SJCRH30 (cell line): ENCODE measurements at regions not wholly inside any gene's neighbourhood (a gene's known extent, or its start where the extent isn't known, plus 50 kb on each side); places are given as distances from the start of the nearest gene placed in this dataset.
A peak's percentile ranks its signal among the peaks of the same experiment; 100 is the strongest.

ENCODE experiments used
- DNase-seq, 2 experiments: peaks; one replicate each; pipeline ENCODE4 v3.0.0-alpha.2; 2015 to 2020
- H3K27ac ChIP-seq: fragments of 250-450 bp; sonication (Bioruptor Pico); 2 replicates; pipeline ENCODE4 v1.5.1; 2020; ENCODE audit warnings: mild to moderate bottlenecking, moderate library complexity
- H3K27me3 ChIP-seq: fragments of 250-450 bp; sonication (Bioruptor Pico); 2 replicates; pipeline ENCODE4 v1.5.1; 2020; ENCODE audit warnings: mild to moderate bottlenecking, moderate library complexity
- H3K36me3 ChIP-seq: fragments of 250-450 bp; sonication (Bioruptor Pico); 2 replicates; pipeline ENCODE4 v1.5.1; 2020; ENCODE audit warnings: mild to moderate bottlenecking, moderate library complexity
- H3K4me1 ChIP-seq: fragments of 250-450 bp; sonication (Bioruptor Pico); 2 replicates; pipeline ENCODE4 v1.5.1; 2020; ENCODE audit warnings: mild to moderate bottlenecking, moderate library complexity
- H3K4me3 ChIP-seq: fragments of 250-450 bp; sonication (Bioruptor Pico); 2 replicates; pipeline ENCODE4 v1.5.1; 2020; ENCODE audit warnings: mild to moderate bottlenecking, moderate library complexity
- H3K9me3 ChIP-seq: fragments of 250-450 bp; sonication (Bioruptor Pico); replicated peaks from 2 replicates; pipeline ENCODE4 v1.5.1; 2020; ENCODE audit warnings: mild to moderate bottlenecking, moderate library complexity

DNA sequence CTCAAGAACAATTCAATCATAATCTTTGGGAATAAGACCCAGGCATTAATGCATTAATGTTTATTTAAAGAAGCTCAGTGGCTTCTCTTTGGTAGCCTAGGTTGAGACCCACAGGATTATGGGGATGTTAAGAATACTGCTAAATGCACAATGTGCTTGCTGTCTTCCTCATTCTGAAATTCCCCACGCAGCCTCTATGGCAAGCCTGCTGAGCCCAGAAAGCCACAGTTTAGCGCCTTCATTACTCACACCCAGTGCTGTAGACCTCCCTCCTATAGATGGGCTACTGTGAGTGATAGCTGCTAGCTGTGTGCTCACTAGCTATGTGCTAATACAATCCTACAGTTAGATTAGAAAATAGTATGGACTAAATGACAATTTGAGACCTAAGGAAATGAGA lies 90.6 kb downstream of the TNFSF13B start:
- no peak overlapping the region for H3K4me3 ChIP-seq
- no peaks in the 10 kb centered on the region for H3K27me3 ChIP-seq
- no peaks in the 10 kb centered on the region for H3K36me3 ChIP-seq
- peak in 1 of 2 experiments; percentile 10 for DNase-seq
- H3K4me1 ChIP-seq = peaks cover 8% of the 10 kb centered on the region
- no peak overlapping the region for H3K27ac ChIP-seq
- H3K9me3 ChIP-seq = no peaks in the 10 kb centered on the region

- DNase-seq = peak; percentile 48 to 64
These were observed 92.3 kb downstream of the TNFSF13B start for GRCh38 chr13:108361769-108362168.

DNA sequence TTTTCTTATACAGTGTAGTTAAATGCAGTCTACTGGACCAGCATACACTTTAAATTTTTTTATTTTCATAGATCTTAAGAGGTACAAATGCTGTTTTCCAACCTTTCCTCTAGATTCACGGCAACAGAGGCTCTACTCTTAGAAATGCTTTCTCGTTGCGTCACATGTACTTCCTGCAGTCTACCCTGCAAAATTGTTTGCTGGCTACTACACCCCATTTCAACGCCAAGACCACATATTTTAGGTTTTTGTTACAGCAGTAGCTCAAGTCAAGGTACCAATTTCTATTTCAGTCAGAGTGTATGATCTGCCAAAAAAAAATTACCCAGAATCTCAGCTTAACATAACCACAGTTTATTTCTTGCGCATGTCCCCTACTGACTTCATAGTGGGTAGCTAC lies 94.1 kb downstream of the TNFSF13B start:
- no peak for DNase-seq
- H3K4me1 ChIP-seq = peaks cover 8% of the 10 kb centered on the region
- H3K27me3 ChIP-seq = no peaks in the 10 kb centered on the region
- H3K4me3 ChIP-seq = no peak overlapping the region
- H3K27ac ChIP-seq = no peak overlapping the region
- H3K9me3 ChIP-seq = no peaks in the 10 kb centered on the region
- H3K36me3 ChIP-seq = no peaks in the 10 kb centered on the region

More at GRCh38 chr13:108361769-108362168, 92.3 kb downstream of the TNFSF13B start:
- Histone ChIP-seq H3K27ac (no peak overlapping the region), H3K9me3 (no peaks in the 10 kb centered on the region), H3K36me3 (no peaks in the 10 kb centered on the region), H3K4me1 (peaks cover 8% of the 10 kb centered on the region), H3K4me3 (no peak overlapping the region), H3K27me3 (no peaks in the 10 kb centered on the region)

- H3K4me3 ChIP-seq = no peak overlapping the region
- no peak overlapping the region for H3K27ac ChIP-seq
- H3K9me3 ChIP-seq = no peaks in the 10 kb centered on the region
- no peaks in the 10 kb centered on the region for H3K27me3 ChIP-seq
- no peak for DNase-seq
- no peaks in the 10 kb centered on the region for H3K36me3 ChIP-seq
- H3K4me1 ChIP-seq = peaks cover 8% of the 10 kb centered on the region
These were observed 95.7 kb downstream of the TNFSF13B start for GRCh38 chr13:108365255-108365654.

DNA sequence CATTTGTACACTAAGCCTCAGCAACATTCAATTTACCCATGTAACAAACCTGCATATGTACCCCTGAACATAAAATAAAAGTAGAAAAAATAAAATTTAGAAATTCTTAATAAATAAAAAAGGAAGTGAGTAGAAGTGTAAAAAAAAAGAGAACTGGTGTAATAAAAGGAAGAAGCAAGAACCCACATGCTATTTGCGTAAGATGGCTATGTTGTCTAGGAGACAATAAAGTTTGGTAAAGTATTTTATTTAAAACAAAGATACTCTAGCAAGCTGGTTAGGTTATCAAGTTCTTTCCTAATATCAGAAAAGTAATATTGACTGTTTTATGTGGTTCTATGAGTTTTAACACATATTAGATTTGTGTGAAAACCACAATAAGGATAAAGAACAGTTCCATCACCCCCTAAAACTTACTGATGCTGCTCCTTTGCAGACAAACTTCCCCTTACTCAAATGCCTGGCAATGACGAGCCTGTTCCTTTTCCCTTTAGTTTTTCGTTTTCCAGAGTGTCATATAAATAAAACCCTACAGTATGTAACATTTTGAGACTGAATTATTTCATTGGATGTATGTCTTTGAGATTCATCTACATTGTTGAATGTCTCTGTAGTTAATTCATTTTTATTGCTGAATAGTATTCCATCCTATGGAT lies 98.9 kb downstream of the TNFSF13B start:
- H3K36me3 ChIP-seq = no peaks in the 10 kb centered on the region
- H3K9me3 ChIP-seq = no peaks in the 10 kb centered on the region
- H3K4me3 ChIP-seq = no peak overlapping the region
- no peaks in the 10 kb centered on the region for H3K27me3 ChIP-seq
- DNase-seq = no peak
- H3K4me1 ChIP-seq = no peaks in the 10 kb centered on the region
- H3K27ac ChIP-seq = no peak overlapping the region

- Histone ChIP-seq H3K36me3 (no peaks in the 10 kb centered on the region), H3K9me3 (no peaks in the 10 kb centered on the region), H3K27ac (no peak overlapping the region), H3K4me3 (no peak overlapping the region), H3K4me1 (no peaks in the 10 kb centered on the region), H3K27me3 (no peaks in the 10 kb centered on the region)
- no peak for DNase-seq
These were observed 99.9 kb downstream of the TNFSF13B start for GRCh38 chr13:108369412-108369811.

DNA sequence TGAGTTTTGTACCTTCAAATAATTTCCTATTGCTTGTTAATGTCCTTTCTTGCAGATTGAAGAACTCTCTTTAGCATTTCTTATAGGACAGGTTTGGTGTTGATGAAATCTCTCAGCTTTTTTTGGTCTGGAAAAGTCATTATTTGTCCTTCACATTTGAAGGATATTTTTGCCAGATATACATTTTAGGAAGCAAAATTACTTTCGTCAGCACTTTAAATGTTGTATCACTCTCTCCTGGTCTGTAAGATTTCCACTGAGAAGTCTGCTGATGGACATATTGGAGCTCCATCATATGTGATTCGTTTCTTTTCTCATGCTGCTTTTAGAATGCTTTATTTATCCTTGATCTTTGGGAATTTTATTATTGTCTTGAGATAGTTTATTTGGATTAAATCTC lies 105.5 kb downstream of the TNFSF13B start:
- Histone ChIP-seq H3K9me3 (no peaks in the 10 kb centered on the region), H3K4me3 (no peak overlapping the region), H3K36me3 (no peaks in the 10 kb centered on the region), H3K27ac (no peak overlapping the region), H3K4me1 (no peaks in the 10 kb centered on the region), H3K27me3 (no peaks in the 10 kb centered on the region)
- no peak for DNase-seq

DNA sequence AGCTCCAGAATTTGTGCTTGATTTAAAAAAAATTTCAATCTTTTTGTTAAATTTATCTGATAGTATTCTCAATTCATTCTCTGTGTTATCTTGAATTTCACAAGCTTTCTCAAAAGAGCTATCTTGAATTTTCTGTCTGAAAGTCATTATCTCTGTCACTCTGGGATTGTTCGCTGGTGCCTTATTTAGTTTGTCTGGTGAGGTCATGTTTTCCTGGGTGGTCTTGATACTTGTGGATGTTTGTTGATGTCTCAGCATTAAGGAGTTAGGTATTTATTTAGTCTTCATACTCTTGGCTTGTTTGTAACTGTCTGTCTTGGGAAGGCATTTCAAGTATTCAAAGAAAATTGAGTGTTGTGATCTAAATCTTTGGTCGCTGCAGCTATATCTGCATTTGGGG lies 106.3 kb downstream of the TNFSF13B start:
- DNase-seq = no peak
- Histone ChIP-seq H3K27ac (no peak overlapping the region), H3K9me3 (no peaks in the 10 kb centered on the region), H3K4me1 (no peaks in the 10 kb centered on the region), H3K27me3 (no peaks in the 10 kb centered on the region), H3K4me3 (no peak overlapping the region), H3K36me3 (no peaks in the 10 kb centered on the region)

DNA sequence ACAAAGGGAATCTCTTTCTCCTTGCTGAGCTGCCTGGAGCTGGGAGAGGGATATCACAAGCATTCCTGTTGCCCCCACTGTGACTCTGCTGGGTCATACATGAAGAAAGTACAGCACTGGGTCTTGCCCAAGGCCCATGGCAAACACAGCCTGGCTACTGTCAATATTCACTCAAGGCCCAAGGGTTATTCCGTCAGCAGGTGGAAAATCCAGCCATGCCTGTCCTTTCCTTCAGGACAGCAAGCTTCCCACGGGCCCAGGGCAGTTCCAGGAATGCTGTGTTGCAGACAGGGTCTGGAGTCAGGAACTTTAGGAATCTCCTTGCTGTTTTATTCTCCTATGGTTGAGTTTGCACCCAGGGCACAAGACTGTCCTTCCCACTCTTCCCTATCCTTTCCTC lies 106.8 kb downstream of the TNFSF13B start:
- no peak for DNase-seq
- no peaks in the 10 kb centered on the region for H3K36me3 ChIP-seq
- no peaks in the 10 kb centered on the region for H3K27me3 ChIP-seq
- H3K4me3 ChIP-seq = no peak overlapping the region
- no peak overlapping the region for H3K27ac ChIP-seq
- H3K4me1 ChIP-seq = no peaks in the 10 kb centered on the region
- H3K9me3 ChIP-seq = no peaks in the 10 kb centered on the region

DNA sequence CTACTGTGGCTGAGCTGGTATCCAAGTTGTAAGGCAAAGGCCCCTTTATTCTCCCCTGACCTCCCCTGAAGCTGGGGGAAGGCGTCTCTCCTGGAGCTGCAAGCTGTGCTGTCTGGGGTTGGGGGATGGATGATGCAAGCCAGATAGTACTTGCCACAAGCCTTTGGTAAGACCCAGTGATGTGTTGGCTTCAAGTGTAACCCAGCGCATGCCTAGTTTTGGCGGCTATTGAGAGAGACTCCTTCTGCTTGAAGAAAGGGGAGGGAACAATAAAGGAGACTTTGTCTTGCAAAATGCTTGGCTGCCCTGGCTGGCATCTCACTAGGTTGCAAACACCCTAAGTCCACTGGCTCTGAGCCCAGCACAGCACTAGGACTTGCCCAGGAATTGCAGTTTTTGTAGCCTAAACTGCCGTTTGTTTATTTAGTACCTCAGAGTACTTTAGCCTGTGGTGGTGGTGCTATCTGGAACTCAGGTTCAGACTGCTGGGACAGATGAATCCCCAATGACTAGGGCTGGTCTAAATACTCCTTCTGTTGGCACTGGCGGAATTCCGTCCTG lies 108.2 kb downstream of the TNFSF13B start:
- no peak overlapping the region for H3K4me3 ChIP-seq
- no peak for DNase-seq
- no peaks in the 10 kb centered on the region for H3K36me3 ChIP-seq
- H3K4me1 ChIP-seq = no peaks in the 10 kb centered on the region
- no peak overlapping the region for H3K27ac ChIP-seq
- no peaks in the 10 kb centered on the region for H3K9me3 ChIP-seq
- no peaks in the 10 kb centered on the region for H3K27me3 ChIP-seq

DNA sequence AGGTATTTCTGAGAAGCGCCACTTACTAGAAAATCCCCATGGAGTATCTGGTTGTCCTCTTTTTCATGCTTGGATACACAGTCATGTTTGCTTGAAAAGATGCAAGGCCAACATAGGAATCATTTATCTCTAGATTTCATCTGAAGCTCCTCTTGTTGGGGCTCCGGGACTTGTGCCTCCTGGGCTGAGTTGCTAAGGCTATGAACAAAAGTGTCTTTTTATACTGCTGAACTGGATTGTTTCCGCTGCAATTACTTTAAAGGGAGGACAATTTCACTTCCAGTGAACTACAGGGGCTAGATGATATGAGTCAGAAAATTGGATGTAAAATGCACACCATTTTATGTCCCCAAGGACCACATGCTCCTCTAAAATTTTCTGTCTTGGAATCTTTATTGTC lies 114.1 kb downstream of the TNFSF13B start:
- Histone ChIP-seq H3K27ac (no peak overlapping the region), H3K4me3 (no peak overlapping the region), H3K27me3 (no peaks in the 10 kb centered on the region), H3K4me1 (no peaks in the 10 kb centered on the region), H3K36me3 (no peaks in the 10 kb centered on the region), H3K9me3 (no peaks in the 10 kb centered on the region)
- DNase-seq = no peak

- Histone ChIP-seq H3K27ac (no peak overlapping the region), H3K4me1 (no peaks in the 10 kb centered on the region)
These were observed 117.6 kb downstream of the TNFSF13B start for GRCh38 chr13:108387156-108387555.

GRCh38 chr13:108402850-108403249 lies 133.3 kb downstream of the TNFSF13B start:
- Histone ChIP-seq H3K27me3 (no peaks in the 10 kb centered on the region), H3K36me3 (no peaks in the 10 kb centered on the region), H3K4me1 (no peaks in the 10 kb centered on the region), H3K9me3 (no peaks in the 10 kb centered on the region), H3K27ac (no peak overlapping the region), H3K4me3 (no peak overlapping the region)
- no peak for DNase-seq

More at GRCh38 chr13:108387156-108387555, 117.6 kb downstream of the TNFSF13B start:
- Histone ChIP-seq H3K27me3 (no peaks in the 10 kb centered on the region), H3K9me3 (no peaks in the 10 kb centered on the region), H3K36me3 (no peaks in the 10 kb centered on the region), H3K4me3 (no peak overlapping the region)
- DNase-seq = no peak

- no peak for DNase-seq
These were observed 138.0 kb downstream of the TNFSF13B start for GRCh38 chr13:108407495-108407894.

DNA sequence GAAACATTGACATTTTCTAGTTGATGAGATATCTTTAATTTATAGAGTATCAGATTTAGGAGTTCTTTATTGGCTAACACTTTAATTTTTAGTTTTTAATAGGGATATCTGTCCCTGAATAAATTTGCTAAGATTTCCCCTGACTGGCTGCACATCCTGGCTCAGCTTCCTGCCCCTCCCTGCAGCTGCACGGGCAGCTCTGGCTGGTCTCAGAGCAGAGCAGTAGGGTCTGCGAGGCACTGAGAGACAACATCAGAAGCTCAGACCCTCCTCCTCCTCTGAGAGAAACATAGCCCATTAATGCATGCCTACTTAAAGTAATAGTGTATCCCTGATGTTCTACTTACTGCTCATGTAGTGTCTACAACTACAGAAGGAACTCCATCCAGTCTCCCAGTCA lies 139.2 kb downstream of the TNFSF13B start:
- H3K9me3 ChIP-seq = no peaks in the 10 kb centered on the region
- DNase-seq = no peak
- H3K27ac ChIP-seq = no peak overlapping the region
- H3K36me3 ChIP-seq = no peaks in the 10 kb centered on the region
- H3K27me3 ChIP-seq = no peaks in the 10 kb centered on the region
- no peak overlapping the region for H3K4me3 ChIP-seq
- H3K4me1 ChIP-seq = no peaks in the 10 kb centered on the region

More at GRCh38 chr13:108407495-108407894, 138.0 kb downstream of the TNFSF13B start:
- Histone ChIP-seq H3K4me3 (no peak overlapping the region), H3K4me1 (no peaks in the 10 kb centered on the region), H3K36me3 (no peaks in the 10 kb centered on the region), H3K27ac (no peak overlapping the region), H3K27me3 (no peaks in the 10 kb centered on the region), H3K9me3 (no peaks in the 10 kb centered on the region)

GRCh38 chr13:108409730-108410129 lies 140.2 kb downstream of the TNFSF13B start:
- Histone ChIP-seq H3K27me3 (no peaks in the 10 kb centered on the region), H3K27ac (no peak overlapping the region), H3K36me3 (no peaks in the 10 kb centered on the region), H3K9me3 (no peaks in the 10 kb centered on the region), H3K4me1 (no peaks in the 10 kb centered on the region), H3K4me3 (no peak overlapping the region)
- DNase-seq = no peak
